HepG2 (cell line): ENCODE measurements at regions not wholly inside any gene's neighbourhood (a gene's known extent, or its start where the extent isn't known, plus 50 kb on each side); places are given as distances from the start of the nearest gene placed in this dataset.

ENCODE experiments used
- ATAC-seq: fragments of 200-7000 bp; cut with Tn5 transposase; 3 replicates; pipeline ENCODE4 v1.9.1; 2020; ENCODE audit warnings: mild to moderate bottlenecking, moderate library complexity
- BruUV-seq: library from RNA; stranded (reverse); fragments of 400-500 nt; replicated peaks from 2 replicates; lab custom pipeline; 2021; lab: Mats Ljungman, UMichigan
- CTCF ChIA-PET: fragments of 300-600 bp; formaldehyde crosslinking; extraction: SDS; loops from one replicate; lab custom pipeline; 2021; ENCODE audit warnings: low total read pairs, inconsistent platforms, low intra/inter-chr PET ratio; lab: Yijun Ruan, JAX
- POLR2A ChIA-PET: fragments of 350-600 bp; sonication (Branson Sonifier 250); formaldehyde crosslinking; loops from one replicate; lab custom pipeline; 2020; ENCODE audit warnings: antibody characterized with exemption, inconsistent platforms; lab: Yijun Ruan, JAX
- DNase-seq: peaks from one replicate; pipeline ENCODE4 v3.0.0-alpha.2; 2015; ENCODE audit warnings: low spot score
- FAIRE-seq: peaks from 3 replicates; lab custom pipeline; 2011; peaks lifted over from hg19 to GRCh38; lab: Jason Lieb, UNC
- H2AFZ ChIP-seq: one replicate; pipeline ENCODE4 v1.6.1; 2011; ENCODE audit warnings: low read length, inconsistent platforms
- H3K27ac ChIP-seq: fragments of 300-600 bp; 3 replicates; pipeline ENCODE4 v1.8.0; 2011; ENCODE audit warnings: mixed run types, mild to moderate bottlenecking, mixed read lengths, low read length, inconsistent platforms; ENCODE audit not compliant: insufficient read depth; ENCODE audit errors: extremely low read length
- H3K27me3 ChIP-seq, 2 experiments: fragments of 200-600 bp in 1 of 2; 2 replicates in 1 of 2; 3 replicates in 1 of 2; pipeline versions ENCODE4 v1.6.0 to v1.8.0; 2011; ENCODE audit warnings: low read length in 2 of 2, mild to moderate bottlenecking in 2 of 2, moderate library complexity in 2 of 2, inconsistent platforms in 1 of 2; ENCODE audit not compliant: insufficient read depth in 2 of 2, control insufficient read depth in 1 of 2
- H3K36me3 ChIP-seq, 2 experiments: fragments of 200-600 bp in 1 of 2; replicated peaks in 1 of 2; 2 replicates in 1 of 2; 3 replicates in 1 of 2; pipeline versions ENCODE4 v1.5.1 to v1.8.0; 2011; ENCODE audit warnings: low read length in 2 of 2, inconsistent platforms in 1 of 2; ENCODE audit not compliant: insufficient read depth in 2 of 2, control insufficient read depth in 1 of 2
- H3K4me1 ChIP-seq: 2 replicates; pipeline ENCODE4 v1.5.1; 2012; ENCODE audit warnings: low read length, inconsistent platforms; ENCODE audit not compliant: insufficient read depth
- H3K4me2 ChIP-seq: 2 replicates; pipeline ENCODE4 v1.6.0; 2011; ENCODE audit warnings: low read depth, low read length, inconsistent platforms
- H3K4me3 ChIP-seq, 3 experiments: fragments of 200-600 bp in 1 of 3; sonication (generic), shearing (Covaris generic) in 1 of 3; replicated peaks in 1 of 3; 2 replicates each; pipeline ENCODE4 v1.5.1; 2011 to 2016; ENCODE audit warnings: low read length in 3 of 3, inconsistent platforms in 2 of 3, low read depth in 2 of 3, mild to moderate bottlenecking in 2 of 3, control low read depth in 1 of 3, mixed read lengths in 1 of 3; ENCODE audit not compliant: insufficient read depth in 1 of 3
- H3K79me2 ChIP-seq: one replicate; pipeline ENCODE4 v1.6.1; 2011; ENCODE audit warnings: low read length, inconsistent platforms; ENCODE audit not compliant: insufficient read depth
- H3K9ac ChIP-seq: 2 replicates; pipeline ENCODE4 v1.6.0; 2011; ENCODE audit warnings: mild to moderate bottlenecking, low read depth, low read length, inconsistent platforms; ENCODE audit not compliant: insufficient read depth
- H3K9me3 ChIP-seq: 2 replicates; pipeline ENCODE4 v1.5.1; 2012; ENCODE audit warnings: mild to moderate bottlenecking, low read length
- H4K20me1 ChIP-seq: 2 replicates; pipeline ENCODE4 v1.6.0; 2011; ENCODE audit warnings: inconsistent platforms, mild to moderate bottlenecking, low read length, moderate library complexity; ENCODE audit not compliant: insufficient read depth
- FOXP1 ChIP-seq, 2 experiments: fragments of 450-650 bp in 1 of 2; IDR thresholded peaks; 2 replicates each; pipeline ENCODE4 v1.6.1; 2017 to 2018; ENCODE audit warnings: antibody characterized with exemption in 1 of 2
- HMGA1 ChIP-seq: sonication (generic); formaldehyde crosslinking; conservative IDR thresholded peaks from 2 replicates; pipeline ENCODE4 v1.4.0; 2020; ENCODE audit warnings: missing genetic modification reagents
- TBX3 ChIP-seq: fragments of 450-650 bp; IDR thresholded peaks from 2 replicates; pipeline ENCODE4 v1.6.1; 2017; ENCODE audit warnings: antibody characterized with exemption, mild to moderate bottlenecking, inconsistent platforms, borderline replicate concordance
- WGBS: methylation state at CpG from one replicate; pipeline ENCODE4 v1.1.6; 2017; ENCODE audit warnings: low lambda C conversion rate; 5-methylcytosine and 5-hydroxymethylcytosine counted together
- in situ Hi-C: cut with HindIII; loops from 2 replicates; pipeline ENCODE4 v1.10.0; 2017; ENCODE audit warnings: low pct_unique_long_range_greater_than_20kb; ENCODE audit not compliant: extremely low pct_ligation_motif_present
- intact Hi-C: fragments of 100-400 bp; cut with micrococcal nuclease; formaldehyde crosslinking; loops from one replicate; pipeline ENCODE4 v1.10.0; 2022; ENCODE audit not compliant: unreplicated experiment
- TF ChIP-seq, protein P1 (sequence below), 2 experiments: fragments of 450-650 bp in 1 of 2; sonication (generic) in 1 of 2; formaldehyde crosslinking in 1 of 2; IDR thresholded peaks; 2 replicates each; pipeline versions ENCODE4 v1.6.1 to v1.8.0; 2016 to 2022; ENCODE audit warnings: antibody characterized with exemption in 1 of 2, mild to moderate bottlenecking in 1 of 2, missing genetic modification reagents in 1 of 2

DNA sequence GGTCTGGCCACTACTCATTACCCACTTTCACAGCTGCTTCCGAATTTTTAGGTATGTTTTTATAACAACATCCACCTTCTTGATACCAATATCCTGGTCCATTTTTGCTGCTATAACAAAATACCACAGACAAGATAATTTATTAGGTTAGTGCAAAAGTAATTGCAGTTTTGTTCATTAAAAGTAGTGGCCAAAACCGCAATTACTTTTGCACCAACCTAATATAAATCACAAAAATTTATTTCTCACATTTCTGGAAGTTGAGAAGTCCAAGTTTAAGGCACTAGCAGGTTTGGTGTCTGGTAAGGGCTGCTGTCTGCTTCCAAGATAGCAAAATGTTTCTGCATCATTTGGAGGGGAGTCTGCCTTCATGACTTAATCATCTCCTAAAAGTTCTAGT lies 624.7 kb upstream of the ALCAM start:
- ATAC-seq: no peak
- in situ Hi-C loops (no loop called here), intact Hi-C loops (no loop called here)
- TF ChIP-seq TBX3 (no peak), FOXP1 (IDR thresholded peaks at IDR 0.05) (no peak), FOXP1 (CRISPR knock-in tag; IDR thresholded peaks at IDR 0.05) (no peak), HMGA1 (CRISPR knock-in tag) (no peak)
- TF ChIP-seq, protein P1, sequence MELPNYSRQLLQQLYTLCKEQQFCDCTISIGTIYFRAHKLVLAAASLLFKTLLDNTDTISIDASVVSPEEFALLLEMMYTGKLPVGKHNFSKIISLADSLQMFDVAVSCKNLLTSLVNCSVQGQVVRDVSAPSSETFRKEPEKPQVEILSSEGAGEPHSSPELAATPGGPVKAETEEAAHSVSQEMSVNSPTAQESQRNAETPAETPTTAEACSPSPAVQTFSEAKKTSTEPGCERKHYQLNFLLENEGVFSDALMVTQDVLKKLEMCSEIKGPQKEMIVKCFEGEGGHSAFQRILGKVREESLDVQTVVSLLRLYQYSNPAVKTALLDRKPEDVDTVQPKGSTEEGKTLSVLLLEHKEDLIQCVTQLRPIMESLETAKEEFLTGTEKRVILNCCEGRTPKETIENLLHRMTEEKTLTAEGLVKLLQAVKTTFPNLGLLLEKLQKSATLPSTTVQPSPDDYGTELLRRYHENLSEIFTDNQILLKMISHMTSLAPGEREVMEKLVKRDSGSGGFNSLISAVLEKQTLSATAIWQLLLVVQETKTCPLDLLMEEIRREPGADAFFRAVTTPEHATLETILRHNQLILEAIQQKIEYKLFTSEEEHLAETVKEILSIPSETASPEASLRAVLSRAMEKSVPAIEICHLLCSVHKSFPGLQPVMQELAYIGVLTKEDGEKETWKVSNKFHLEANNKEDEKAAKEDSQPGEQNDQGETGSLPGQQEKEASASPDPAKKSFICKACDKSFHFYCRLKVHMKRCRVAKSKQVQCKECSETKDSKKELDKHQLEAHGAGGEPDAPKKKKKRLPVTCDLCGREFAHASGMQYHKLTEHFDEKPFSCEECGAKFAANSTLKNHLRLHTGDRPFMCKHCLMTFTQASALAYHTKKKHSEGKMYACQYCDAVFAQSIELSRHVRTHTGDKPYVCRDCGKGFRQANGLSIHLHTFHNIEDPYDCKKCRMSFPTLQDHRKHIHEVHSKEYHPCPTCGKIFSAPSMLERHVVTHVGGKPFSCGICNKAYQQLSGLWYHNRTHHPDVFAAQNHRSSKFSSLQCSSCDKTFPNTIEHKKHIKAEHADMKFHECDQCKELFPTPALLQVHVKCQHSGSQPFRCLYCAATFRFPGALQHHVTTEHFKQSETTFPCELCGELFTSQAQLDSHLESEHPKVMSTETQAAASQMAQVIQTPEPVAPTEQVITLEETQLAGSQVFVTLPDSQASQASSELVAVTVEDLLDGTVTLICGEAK (IDR thresholded peaks at IDR 0.05): peak; percentile 76
- TF ChIP-seq, protein P1 (CRISPR knock-in tag; IDR thresholded peaks at IDR 0.05): no peak
- Histone ChIP-seq H3K9me3 (no peaks in the 10 kb centered on the region), H3K9ac (no peak overlapping the region), H3K27ac (no peak overlapping the region), H3K4me3 (no peak overlapping the region), H3K79me2 (no peaks in the 10 kb centered on the region), H4K20me1 (no peaks in the 10 kb centered on the region), H3K36me3 (no peaks in the 10 kb centered on the region), H3K4me2 (no peak overlapping the region), H3K4me1 (no peaks in the 10 kb centered on the region), H2AFZ (no peak overlapping the region), H3K27me3 (no peaks in the 10 kb centered on the region; a peak in 1 of 5 replicates)
- no TSS peak for BruUV-seq
- FAIRE-seq: no peak
- no peak for DNase-seq
- ChIA-PET CTCF (no interaction called here), POLR2A (no interaction called here)
- WGBS: 0% methylated on average over 2 of the region's 2 CpGs
